Lung (tissue), 11 donors: ENCODE measurements at regions not wholly inside any gene's neighbourhood (a gene's known extent, or its start where the extent isn't known, plus 50 kb on each side); places are given as distances from the start of the nearest gene placed in this dataset.

Experiments
- ATAC-seq: fragments of 200-7000 bp; cut with Tn5 transposase; one replicate; pipeline ENCODE4 v1.9.1; 2020; ENCODE audit warnings: moderate number of reproducible peaks; ENCODE audit not compliant: insufficient read depth, low FRiP score
- DNase-seq, 3 donors: peaks; one replicate each; pipeline ENCODE4 v3.0.0-alpha.2; 2013 to 2017
- H3K27ac ChIP-seq, 2 donors: one replicate each; pipeline ENCODE4 v1.5.1; 2013; ENCODE audit warnings: mild to moderate bottlenecking in 2 of 2, moderate library complexity in 2 of 2, control low read depth in 1 of 2, inconsistent platforms in 1 of 2, low read depth in 1 of 2, low read length in 1 of 2
- H3K27me3 ChIP-seq, 3 donors: one replicate each; pipeline ENCODE4 v1.5.1; 2013; ENCODE audit warnings: low read length in 2 of 3; ENCODE audit not compliant: control insufficient read depth in 3 of 3, insufficient read depth in 3 of 3
- H3K36me3 ChIP-seq, 4 donors: one replicate each; pipeline ENCODE4 v1.5.1; 2013; ENCODE audit warnings: low read length in 4 of 4, mild to moderate bottlenecking in 1 of 4, moderate library complexity in 1 of 4; ENCODE audit not compliant: control insufficient read depth in 4 of 4, insufficient read depth in 4 of 4
- H3K4me1 ChIP-seq, 5 donors: one replicate each; pipeline ENCODE4 v1.5.1; 2013; ENCODE audit warnings: low read length in 5 of 5, mild to moderate bottlenecking in 2 of 5, moderate library complexity in 1 of 5; ENCODE audit not compliant: control insufficient read depth in 5 of 5, insufficient read depth in 5 of 5
- H3K4me3 ChIP-seq: one replicate; pipeline ENCODE4 v1.5.1; 2013; ENCODE audit warnings: mild to moderate bottlenecking, control low read depth, moderate library complexity
- H3K9ac ChIP-seq, 2 donors: one replicate each; pipeline ENCODE4 v1.5.1; 2013; ENCODE audit warnings: low read length in 2 of 2, control low read depth in 1 of 2; ENCODE audit not compliant: insufficient read depth in 1 of 2
- H3K9me3 ChIP-seq, 4 donors: one replicate each; pipeline ENCODE4 v1.5.1; 2013; ENCODE audit warnings: low read length in 3 of 4, mild to moderate bottlenecking in 1 of 4, moderate library complexity in 1 of 4; ENCODE audit not compliant: control insufficient read depth in 4 of 4, insufficient read depth in 3 of 4
- CTCF ChIP-seq: IDR thresholded peaks from 2 replicates; pipeline ENCODE4 v1.5.1; 2012; ENCODE audit warnings: mild to moderate bottlenecking; ENCODE audit errors: control extremely low read depth, extremely low read depth
- WGBS, 2 donors: extraction: QIAGEN DNeasy Blood & Tissue Kit; methylation state at CpG; one replicate each; pipeline ENCODE4 v1.1.7; 2013; 5-methylcytosine and 5-hydroxymethylcytosine counted together
- donor health status: control.
- donor health status: control.
- donor health status: Bipolar disorder and iron deficiency.
- donor health status: healthy.
- donor health status: DM: yes; HTN: yes; CAD: no.

GRCh38 chr2:163990101-163990500 is 254.3 kb upstream of the FIGN start:
- Histone ChIP-seq H3K4me1 (no peaks in the 10 kb centered on the region), H3K9ac (no peak overlapping the region), H3K4me3 (no peak overlapping the region), H3K27me3 (no peaks in the 10 kb centered on the region), H3K36me3 (no peaks in the 10 kb centered on the region), H3K9me3 (no peaks in the 10 kb centered on the region), H3K27ac (no peak overlapping the region)
- ATAC-seq (no peak), DNase-seq (no peak)
- WGBS, 2 donors: 83% methylated on average over 4 of the region's 4 CpGs
- TF ChIP-seq CTCF: no peak

GRCh38 chr2:163987175-163987940 is 251.6 kb upstream of the FIGN start:
- no peaks in the 10 kb centered on the region for H3K27me3 ChIP-seq
- no peaks in the 10 kb centered on the region for H3K4me1 ChIP-seq
- no peaks in the 10 kb centered on the region for H3K9me3 ChIP-seq
- no peak overlapping the region for H3K4me3 ChIP-seq
- no peak overlapping the region for H3K9ac ChIP-seq
- H3K36me3 ChIP-seq: no peaks in the 10 kb centered on the region
- H3K27ac ChIP-seq: no peak overlapping the region
- ATAC-seq: no peak
- 87 to 89% methylated on average over 6 of the region's 6 CpGs for WGBS, 2 donors
- TF ChIP-seq CTCF: no peak
- no peak for DNase-seq

GRCh38 chr2:163984986-163985385 is 249.2 kb upstream of the FIGN start:
- no peak overlapping the region for H3K9ac ChIP-seq
- WGBS, 2 donors: 72 to 80% methylated on average over 4 of the region's 4 CpGs

More at GRCh38 chr2:163984986-163985385, 249.2 kb upstream of the FIGN start:
- H3K27ac ChIP-seq: no peak overlapping the region
- no peak for ATAC-seq
- H3K27me3 ChIP-seq: no peaks in the 10 kb centered on the region
- no peak for TF ChIP-seq CTCF
- H3K4me1 ChIP-seq: no peaks in the 10 kb centered on the region
- no peak for DNase-seq
- H3K9me3 ChIP-seq: no peaks in the 10 kb centered on the region
- H3K4me3 ChIP-seq: no peak overlapping the region
- no peaks in the 10 kb centered on the region for H3K36me3 ChIP-seq
